HEK293 (cell line): ENCODE measurements at regions not wholly inside any gene's neighbourhood (a gene's known extent, or its start where the extent isn't known, plus 50 kb on each side); places are given as distances from the start of the nearest gene placed in this dataset.

Experiments used
- CTCF ChIP-seq: fragments of 450-650 bp; formaldehyde crosslinking; IDR thresholded peaks from 2 replicates; pipeline ENCODE4 v1.5.1; 2016; ENCODE audit warnings: missing biosample characterization, missing genetic modification characterization
- RBAK ChIP-seq: fragments of 450-650 bp; formaldehyde crosslinking; IDR thresholded peaks from 2 replicates; pipeline ENCODE4 v1.5.1; 2016; ENCODE audit warnings: missing biosample characterization, missing genetic modification characterization
- ZBTB11 ChIP-seq: fragments of 450-650 bp; formaldehyde crosslinking; conservative IDR thresholded peaks from 2 replicates; pipeline ENCODE4 v1.5.1; 2016; ENCODE audit warnings: low read depth, missing biosample characterization, missing genetic modification characterization
- ZBTB44 ChIP-seq: fragments of 450-650 bp; IDR thresholded peaks from 2 replicates; pipeline ENCODE4 v1.5.1; 2018; ENCODE audit warnings: missing biosample characterization, mild to moderate bottlenecking, missing genetic modification characterization
- ZNF184 ChIP-seq: fragments of 450-650 bp; IDR thresholded peaks from 2 replicates; pipeline ENCODE4 v1.5.1; 2018; ENCODE audit warnings: missing biosample characterization, mild to moderate bottlenecking, missing genetic modification characterization
- ZNF223 ChIP-seq: fragments of 450-650 bp; formaldehyde crosslinking; IDR thresholded peaks from 2 replicates; pipeline ENCODE4 v1.5.1; 2016; ENCODE audit warnings: missing biosample characterization, missing genetic modification characterization
- ZNF24 ChIP-seq: fragments of 450-650 bp; formaldehyde crosslinking; IDR thresholded peaks from 2 replicates; pipeline ENCODE4 v1.5.1; 2016; ENCODE audit warnings: missing biosample characterization, missing genetic modification characterization
- ZNF311 ChIP-seq: fragments of 450-650 bp; formaldehyde crosslinking; IDR thresholded peaks from 2 replicates; pipeline ENCODE4 v1.5.1; 2017; ENCODE audit warnings: missing biosample characterization, missing genetic modification characterization, borderline replicate concordance

GRCh38 chr2:67945940-67946339, 116.9 kb downstream of the C1D start:
- TF ChIP-seq ZNF311 (tag by site-specific recombination) = no peak
- TF ChIP-seq CTCF (tag by site-specific recombination) = no peak
- no peak for TF ChIP-seq ZBTB44
- no peak for TF ChIP-seq RBAK (tag by site-specific recombination)
- no peak for TF ChIP-seq ZNF223
- TF ChIP-seq ZNF24 (tag by site-specific recombination) = no peak
- TF ChIP-seq ZNF184 = no peak
- no peak for TF ChIP-seq ZBTB11 (tag by site-specific recombination)
